Vagina (tissue), 2 donors: ENCODE measurements at regions not wholly inside any gene's neighbourhood (a gene's known extent, or its start where the extent isn't known, plus 50 kb on each side); places are given as distances from the start of the nearest gene placed in this dataset.
"Not testable (repeated sequence)": the region's sequence is repeated elsewhere in the genome, so short reads cannot be mapped to it uniquely, and the experiment has no call there.

Source experiments
- DNase-seq, 2 donors: peaks; one replicate each; pipeline ENCODE4 v3.0.0-alpha.2; 2017; ENCODE audit errors: extremely low spot score in 2 of 2
- H3K27ac ChIP-seq: fragments of 200-600 bp; sonication (generic); one replicate; pipeline ENCODE4 v1.5.1; 2019
- H3K27me3 ChIP-seq: fragments of 200-600 bp; sonication (generic); one replicate; pipeline ENCODE4 v1.5.1; 2019
- H3K36me3 ChIP-seq, 2 donors: fragments of 200-600 bp; sonication (generic); one replicate each; pipeline ENCODE4 v1.5.1; 2017 to 2019
- H3K4me1 ChIP-seq: fragments of 200-600 bp; sonication (generic); one replicate; pipeline ENCODE4 v1.5.1; 2019
- H3K4me3 ChIP-seq, 2 donors: fragments of 200-600 bp; sonication (generic); 1 replicate in 1 of 2; 2 replicates in 1 of 2; pipeline ENCODE4 v1.5.1; 2016 to 2019
- H3K9me3 ChIP-seq: fragments of 200-600 bp; sonication (generic); one replicate; pipeline ENCODE4 v1.5.1; 2019
- POLR2A ChIP-seq, 2 donors: fragments of 450-650 bp; IDR thresholded peaks; one replicate each; pipeline ENCODE4 v1.6.1; 2017; ENCODE audit warnings: antibody characterized with exemption in 2 of 2, mild to moderate bottlenecking in 2 of 2, moderate library complexity in 2 of 2
- POLR2AphosphoS5 ChIP-seq, 2 donors: sonication (generic); formaldehyde crosslinking; IDR thresholded peaks; one replicate each; pipeline ENCODE4 v1.9.0; 2017; ENCODE audit warnings: antibody characterized with exemption in 2 of 2, mild to moderate bottlenecking in 2 of 2, low read depth in 1 of 2; ENCODE audit not compliant: insufficient read depth in 1 of 2
- intact Hi-C: fragments of 100-400 bp; cut with DNase I; formaldehyde crosslinking; loops from one replicate; pipeline ENCODE4 v1.15.1; 2023
- TF ChIP-seq, protein P1 (sequence below), 3 experiments: fragments of 450-650 bp in 2 of 3; fragments of 200-600 bp in 1 of 3; sonication (generic) in 1 of 3; IDR thresholded peaks; one replicate each; pipeline ENCODE4 v1.5.1; 2017 to 2019; ENCODE audit warnings: antibody characterized with exemption in 3 of 3, mild to moderate bottlenecking in 2 of 3, moderate library complexity in 2 of 3

DNA sequence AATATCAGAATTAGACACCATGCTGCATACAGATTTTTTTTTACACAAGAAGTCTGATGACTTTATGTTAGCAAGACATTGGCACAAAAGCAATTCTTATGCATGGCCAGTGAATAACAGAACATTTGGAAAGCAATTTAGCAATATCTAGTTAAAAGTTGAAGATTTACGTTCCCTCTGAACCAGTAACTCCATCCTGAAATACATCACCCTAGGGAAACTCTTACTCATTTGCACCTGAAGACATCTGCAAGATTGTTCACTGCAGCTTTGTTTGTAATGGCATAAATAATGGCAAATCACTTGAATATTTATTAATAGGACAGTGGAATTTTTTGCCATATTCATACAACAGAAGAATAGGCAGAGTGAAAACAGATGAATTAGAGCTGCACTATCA, 670.0 kb upstream of the NOVA1 start:
- Histone ChIP-seq H3K4me1 (no peaks in the 10 kb centered on the region), H3K27me3 (no peaks in the 10 kb centered on the region), H3K4me3 (no peak overlapping the region), H3K36me3 (no peaks in the 10 kb centered on the region), H3K27ac (no peak overlapping the region), H3K9me3 (no peaks in the 10 kb centered on the region)
- intact Hi-C loops, result no loop called here
- TF ChIP-seq POLR2AphosphoS5 (IDR thresholded peaks at IDR 0.05; ENCODE audit: insufficient read depth in 1 of 2, low read depth in 1 of 2) (no peak), POLR2A (IDR thresholded peaks at IDR 0.05) (no peak)
- TF ChIP-seq, protein P1, sequence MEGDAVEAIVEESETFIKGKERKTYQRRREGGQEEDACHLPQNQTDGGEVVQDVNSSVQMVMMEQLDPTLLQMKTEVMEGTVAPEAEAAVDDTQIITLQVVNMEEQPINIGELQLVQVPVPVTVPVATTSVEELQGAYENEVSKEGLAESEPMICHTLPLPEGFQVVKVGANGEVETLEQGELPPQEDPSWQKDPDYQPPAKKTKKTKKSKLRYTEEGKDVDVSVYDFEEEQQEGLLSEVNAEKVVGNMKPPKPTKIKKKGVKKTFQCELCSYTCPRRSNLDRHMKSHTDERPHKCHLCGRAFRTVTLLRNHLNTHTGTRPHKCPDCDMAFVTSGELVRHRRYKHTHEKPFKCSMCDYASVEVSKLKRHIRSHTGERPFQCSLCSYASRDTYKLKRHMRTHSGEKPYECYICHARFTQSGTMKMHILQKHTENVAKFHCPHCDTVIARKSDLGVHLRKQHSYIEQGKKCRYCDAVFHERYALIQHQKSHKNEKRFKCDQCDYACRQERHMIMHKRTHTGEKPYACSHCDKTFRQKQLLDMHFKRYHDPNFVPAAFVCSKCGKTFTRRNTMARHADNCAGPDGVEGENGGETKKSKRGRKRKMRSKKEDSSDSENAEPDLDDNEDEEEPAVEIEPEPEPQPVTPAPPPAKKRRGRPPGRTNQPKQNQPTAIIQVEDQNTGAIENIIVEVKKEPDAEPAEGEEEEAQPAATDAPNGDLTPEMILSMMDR (IDR thresholded peaks at IDR 0.05), result no peak
- no peak for DNase-seq

DNA sequence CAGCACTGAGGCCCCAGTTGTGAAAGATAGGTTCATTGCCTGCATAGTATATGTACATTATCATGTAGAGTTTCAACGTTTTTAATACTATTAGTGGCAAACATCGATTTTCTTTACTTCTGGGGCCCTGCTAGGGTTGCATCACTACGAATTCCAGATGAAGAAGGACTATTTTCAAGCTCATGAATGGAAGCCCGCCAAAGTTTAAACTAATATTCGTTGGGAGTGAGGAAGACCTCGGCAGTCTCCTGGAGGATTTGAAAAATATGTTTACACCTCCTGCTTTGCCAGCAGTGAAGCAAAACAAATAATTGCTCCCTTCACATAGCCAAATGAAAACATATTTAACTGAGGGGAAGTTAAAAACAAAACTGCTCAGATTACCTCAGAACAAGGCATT, 672.9 kb upstream of the NOVA1 start:
- H3K27ac ChIP-seq, result no peak overlapping the region
- H3K4me1 ChIP-seq, result no peaks in the 10 kb centered on the region
- H3K4me3 ChIP-seq, result no peak overlapping the region
- no peak for DNase-seq
- intact Hi-C loops, result loop anchor here (10.0 kb wide), 1 partner anchor 1096 kb away; no protein-coding TSS in a partner anchor
- H3K36me3 ChIP-seq, result no peaks in the 10 kb centered on the region
- TF ChIP-seq POLR2AphosphoS5 (IDR thresholded peaks at IDR 0.05; ENCODE audit: insufficient read depth in 1 of 2, low read depth in 1 of 2) (no peak), POLR2A (IDR thresholded peaks at IDR 0.05) (no peak)
- TF ChIP-seq, protein P1 (IDR thresholded peaks at IDR 0.05), result no peak
- H3K27me3 ChIP-seq, result no peaks in the 10 kb centered on the region
- no peaks in the 10 kb centered on the region for H3K9me3 ChIP-seq

DNA sequence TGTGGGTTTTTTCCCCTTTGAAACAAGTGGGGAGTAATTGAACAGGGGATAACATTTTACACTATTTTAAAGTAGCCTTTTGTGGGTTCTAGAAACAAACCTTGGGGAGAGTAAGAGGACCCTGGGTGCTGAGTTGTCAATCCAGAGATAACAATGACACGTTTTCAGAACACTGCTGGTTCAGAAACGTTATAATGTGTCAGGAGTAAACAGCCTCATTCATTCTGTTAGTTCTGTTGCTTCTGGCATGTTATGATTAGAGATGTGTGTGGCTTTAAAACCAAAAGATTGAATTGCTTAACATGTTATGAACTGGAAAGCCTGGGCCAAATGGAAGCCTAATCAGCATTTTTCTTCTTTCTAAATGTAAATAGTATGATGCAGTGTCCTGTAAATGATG, 680.5 kb upstream of the NOVA1 start:
- Histone ChIP-seq H3K4me1 (no peaks in the 10 kb centered on the region), H3K9me3 (no peaks in the 10 kb centered on the region), H3K27ac (no peak overlapping the region), H3K4me3 (no peak overlapping the region), H3K36me3 (no peaks in the 10 kb centered on the region), H3K27me3 (no peaks in the 10 kb centered on the region)
- DNase-seq, result no peak
- intact Hi-C loops, result loop anchor here (10.0 kb wide), 1 partner anchor 1104 kb away; no protein-coding TSS in a partner anchor
- TF ChIP-seq, protein P1 (IDR thresholded peaks at IDR 0.05), result no peak
- TF ChIP-seq POLR2AphosphoS5 (IDR thresholded peaks at IDR 0.05; ENCODE audit: insufficient read depth in 1 of 2, low read depth in 1 of 2), result no peak

DNA sequence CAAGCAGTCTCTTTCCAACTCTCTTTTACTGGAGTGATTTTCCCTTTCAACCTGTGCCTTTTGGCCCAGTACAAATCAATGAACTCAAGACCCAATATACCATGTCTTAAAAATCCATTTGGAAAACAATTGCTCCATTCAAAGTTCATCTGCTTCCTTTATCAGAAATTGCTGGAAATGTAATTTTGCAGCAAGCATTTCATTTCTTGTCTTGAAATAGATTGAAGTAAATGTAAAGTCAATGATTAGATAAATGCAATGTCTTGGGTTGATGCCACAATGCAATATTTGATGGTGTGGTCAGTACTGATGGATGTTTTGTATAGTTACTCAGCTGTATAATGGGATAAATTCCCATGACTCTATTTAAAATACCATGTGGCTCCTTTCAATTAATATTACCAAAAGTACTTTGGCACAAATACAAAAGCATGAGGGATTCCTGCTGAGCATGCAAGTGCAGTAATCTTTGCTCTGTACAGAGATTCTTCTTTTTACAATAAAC, 707.7 kb upstream of the NOVA1 start:
- H3K4me1 ChIP-seq, result no peaks in the 10 kb centered on the region
- H3K4me3 ChIP-seq, result no peak overlapping the region
- no peak overlapping the region for H3K27ac ChIP-seq
- H3K9me3 ChIP-seq, result no peaks in the 10 kb centered on the region
- DNase-seq, result no peak
- intact Hi-C loops, result no loop called here
- H3K27me3 ChIP-seq, result no peaks in the 10 kb centered on the region
- no peaks in the 10 kb centered on the region for H3K36me3 ChIP-seq
- TF ChIP-seq POLR2AphosphoS5 (IDR thresholded peaks at IDR 0.05; ENCODE audit: insufficient read depth in 1 of 2, low read depth in 1 of 2) (no peak), POLR2A (IDR thresholded peaks at IDR 0.05) (no peak)
- TF ChIP-seq, protein P1 (IDR thresholded peaks at IDR 0.05), result no peak

DNA sequence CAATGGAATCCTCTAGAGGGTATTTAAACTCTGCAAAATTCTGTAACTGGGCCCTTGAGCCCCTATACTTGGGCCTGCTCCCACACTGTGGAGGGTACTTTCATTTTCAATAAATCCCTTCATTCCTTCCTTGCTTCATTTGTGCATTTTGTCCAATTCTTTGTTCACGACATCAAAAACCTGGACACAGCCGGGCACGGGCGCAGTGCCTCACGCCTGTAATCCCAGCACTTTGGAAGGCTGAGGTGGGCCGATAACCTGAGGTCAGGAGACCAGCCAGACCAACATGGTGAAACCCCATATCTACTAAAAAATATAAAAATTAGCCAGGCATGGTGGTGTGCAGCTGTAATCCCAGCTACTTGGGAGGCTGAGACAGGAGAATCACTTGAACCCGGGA, 714.9 kb upstream of the NOVA1 start:
- H3K27ac ChIP-seq, intact Hi-C loops, H3K4me3 ChIP-seq, H3K4me1 ChIP-seq, H3K9me3 ChIP-seq, H3K36me3 ChIP-seq, H3K27me3 ChIP-seq, DNase-seq: not testable (repeated sequence)
